ENCODE measurements at regions not wholly inside any gene's neighbourhood (a gene's known extent, or its start where the extent isn't known, plus 50 kb on each side); places are given as distances from the start of the nearest gene placed in this dataset.

GRCh38 chr20:22373164-22373895, 211.0 kb downstream of the FOXA2 start:
- no peaks in the 10 kb centered on the region for H3K27me3 Mint-ChIP-seq (ENCODE audit: unreplicated experiment)
- no peak overlapping the region for H3K4me3 Mint-ChIP-seq (ENCODE audit: unreplicated experiment)
- peaks cover 12% of the 10 kb centered on the region for H3K4me1 Mint-ChIP-seq (ENCODE audit: unreplicated experiment)
- no peaks in the 10 kb centered on the region for H3K9me3 Mint-ChIP-seq (ENCODE audit: unreplicated experiment)
- no peak overlapping the region for H3K27ac Mint-ChIP-seq (ENCODE audit: unreplicated experiment)
- no peaks in the 10 kb centered on the region for H3K36me3 Mint-ChIP-seq (ENCODE audit: low read depth, unreplicated experiment)
- DNase-seq (ENCODE audit: low spot score): no peak
- TF ChIP-seq CTCF (IDR thresholded peaks at IDR 0.05; ENCODE audit: unreplicated experiment): no peak

- Mint-ChIP-seq H3K27ac (ENCODE audit: unreplicated experiment) (no peak overlapping the region), H3K9me3 (ENCODE audit: unreplicated experiment) (no peaks in the 10 kb centered on the region), H3K36me3 (ENCODE audit: low read depth, unreplicated experiment) (no peaks in the 10 kb centered on the region), H3K4me1 (ENCODE audit: unreplicated experiment) (peaks cover 12% of the 10 kb centered on the region), H3K4me3 (ENCODE audit: unreplicated experiment) (no peak overlapping the region), H3K27me3 (ENCODE audit: unreplicated experiment) (no peaks in the 10 kb centered on the region)
- no peak for DNase-seq (ENCODE audit: low spot score)
- no peak for TF ChIP-seq CTCF (IDR thresholded peaks at IDR 0.05; ENCODE audit: unreplicated experiment)
Observed at GRCh38 chr20:22371843-22372242, 212.5 kb downstream of the FOXA2 start.

GRCh38 chr20:22370137-22370536, 214.2 kb downstream of the FOXA2 start:
- H3K36me3 Mint-ChIP-seq (ENCODE audit: low read depth, unreplicated experiment): no peaks in the 10 kb centered on the region
- DNase-seq (ENCODE audit: low spot score): no peak
- peaks cover 12% of the 10 kb centered on the region for H3K4me1 Mint-ChIP-seq (ENCODE audit: unreplicated experiment)
- no peaks in the 10 kb centered on the region for H3K9me3 Mint-ChIP-seq (ENCODE audit: unreplicated experiment)
- no peak overlapping the region for H3K27ac Mint-ChIP-seq (ENCODE audit: unreplicated experiment)
- no peak overlapping the region for H3K4me3 Mint-ChIP-seq (ENCODE audit: unreplicated experiment)
- H3K27me3 Mint-ChIP-seq (ENCODE audit: unreplicated experiment): no peaks in the 10 kb centered on the region
- no peak for TF ChIP-seq CTCF (IDR thresholded peaks at IDR 0.05; ENCODE audit: unreplicated experiment)

- no peak for TF ChIP-seq CTCF (IDR thresholded peaks at IDR 0.05; ENCODE audit: unreplicated experiment)
- peaks cover 12% of the 10 kb centered on the region for H3K4me1 Mint-ChIP-seq (ENCODE audit: unreplicated experiment)
- H3K27me3 Mint-ChIP-seq (ENCODE audit: unreplicated experiment): no peaks in the 10 kb centered on the region
- H3K27ac Mint-ChIP-seq (ENCODE audit: unreplicated experiment): no peak overlapping the region
- H3K4me3 Mint-ChIP-seq (ENCODE audit: unreplicated experiment): no peak overlapping the region
- no peak for DNase-seq (ENCODE audit: low spot score)
- H3K36me3 Mint-ChIP-seq (ENCODE audit: low read depth, unreplicated experiment): no peaks in the 10 kb centered on the region
- H3K9me3 Mint-ChIP-seq (ENCODE audit: unreplicated experiment): no peaks in the 10 kb centered on the region
Observed at GRCh38 chr20:22369100-22369499, 215.3 kb downstream of the FOXA2 start.

- Mint-ChIP-seq H3K4me1 (ENCODE audit: unreplicated experiment) (peaks cover 12% of the 10 kb centered on the region), H3K9me3 (ENCODE audit: unreplicated experiment) (no peaks in the 10 kb centered on the region), H3K36me3 (ENCODE audit: low read depth, unreplicated experiment) (no peaks in the 10 kb centered on the region), H3K4me3 (ENCODE audit: unreplicated experiment) (no peak overlapping the region), H3K27ac (ENCODE audit: unreplicated experiment) (no peak overlapping the region), H3K27me3 (ENCODE audit: unreplicated experiment) (no peaks in the 10 kb centered on the region)
- no peak for TF ChIP-seq CTCF (IDR thresholded peaks at IDR 0.05; ENCODE audit: unreplicated experiment)
- no peak for DNase-seq (ENCODE audit: low spot score)
Observed at GRCh38 chr20:22368235-22368634, 216.1 kb downstream of the FOXA2 start.
